T-cell (primary cell): ENCODE measurements at regions not wholly inside any gene's neighbourhood (a gene's known extent, or its start where the extent isn't known, plus 50 kb on each side); places are given as distances from the start of the nearest gene placed in this dataset.

ENCODE experiments used
- ATAC-seq, 4 experiments: fragments of 200-7000 bp in 3 of 4; fragments of 150-1000 bp in 1 of 4; cut with Tn5 transposase; replicated peaks in 1 of 4; 1 replicate in 3 of 4; 2 replicates in 1 of 4; pipeline ENCODE4 v1.10.0; 2021; ENCODE audit warnings: moderate library complexity in 3 of 4, mild to moderate bottlenecking in 2 of 4, moderate number of reproducible peaks in 1 of 4
- CTCF ChIA-PET, 2 donors: fragments of 300-600 bp; sonication (Branson Sonifier 250); formaldehyde crosslinking; loops; one replicate each; lab custom pipeline; 2022; ENCODE audit warnings: antibody characterized with exemption in 2 of 2; lab: Charles Lee
- POLR2A ChIA-PET, 2 donors: fragments of 300-600 bp; sonication (Branson Sonifier 250); formaldehyde crosslinking; loops; one replicate each; lab custom pipeline; 2022; ENCODE audit warnings: antibody characterized with exemption in 2 of 2; lab: Charles Lee
- DNase-seq, 35 experiments: peaks; one replicate each; pipeline versions ENCODE4 v3.0.0 to v3.0.0-alpha.2; 2013 to 2023
- H3K27ac ChIP-seq: one replicate; pipeline ENCODE4 v1.5.1; 2013; ENCODE audit warnings: low read length
- H3K27me3 ChIP-seq, 2 experiments: replicated peaks in 1 of 2; 1 replicate in 1 of 2; 2 replicates in 1 of 2; pipeline versions ENCODE4 v1.6.1 to v1.7.0; 2013; ENCODE audit warnings: low read length in 1 of 2, mixed read lengths in 1 of 2; ENCODE audit not compliant: control insufficient read depth in 2 of 2, insufficient read depth in 2 of 2; ENCODE audit errors: extremely low read depth in 1 of 2
- H3K36me3 ChIP-seq, 2 donors: 1 replicate in 1 of 2; 2 replicates in 1 of 2; pipeline versions ENCODE4 v1.6.1 to v1.7.0; 2013; ENCODE audit warnings: low read length in 1 of 2; ENCODE audit not compliant: control insufficient read depth in 2 of 2, insufficient read depth in 1 of 2; ENCODE audit errors: extremely low read depth in 1 of 2
- H3K4me1 ChIP-seq, 2 experiments: 1 replicate in 1 of 2; 2 replicates in 1 of 2; pipeline versions ENCODE4 v1.6.1 to v1.7.0; 2013; ENCODE audit warnings: low read length in 2 of 2, mixed read lengths in 1 of 2; ENCODE audit not compliant: insufficient read depth in 2 of 2, control insufficient read depth in 1 of 2; ENCODE audit errors: extremely low read depth in 1 of 2
- H3K4me3 ChIP-seq, 2 donors: 1 replicate in 1 of 2; 2 replicates in 1 of 2; pipeline versions ENCODE4 v1.5.1 to v1.7.0; 2013; ENCODE audit warnings: mild to moderate bottlenecking in 2 of 2, low read length in 1 of 2, moderate library complexity in 1 of 2; ENCODE audit not compliant: control insufficient read depth in 1 of 2; ENCODE audit errors: extremely low read depth in 1 of 2
- H3K9me3 ChIP-seq: 2 replicates; pipeline ENCODE4 v1.7.0; 2013
- H3K27ac Mint-ChIP-seq, 2 donors: one replicate each; pipeline ENCODE4 v1.8.0; 2020 to 2021; ENCODE audit warnings: mild to moderate bottlenecking in 2 of 2, mixed read lengths in 2 of 2
- H3K27me3 Mint-ChIP-seq, 2 donors: one replicate each; pipeline ENCODE4 v1.8.0; 2021 to 2022; ENCODE audit warnings: mixed read lengths in 2 of 2
- H3K36me3 Mint-ChIP-seq: one replicate; pipeline ENCODE4 v1.8.0; 2021; ENCODE audit warnings: mixed read lengths
- H3K4me1 Mint-ChIP-seq, 3 donors: one replicate each; pipeline ENCODE4 v1.8.0; 2020 to 2022; ENCODE audit warnings: mixed read lengths in 3 of 3, mild to moderate bottlenecking in 1 of 3
- H3K4me3 Mint-ChIP-seq, 3 donors: one replicate each; pipeline ENCODE4 v1.8.0; 2020 to 2022; ENCODE audit warnings: mild to moderate bottlenecking in 3 of 3, mixed read lengths in 3 of 3, moderate library complexity in 3 of 3
- H3K9me3 Mint-ChIP-seq, 3 donors: one replicate each; pipeline ENCODE4 v1.8.0; 2020 to 2022; ENCODE audit warnings: mixed read lengths in 3 of 3
- WGBS: methylation state at CpG from one replicate; pipeline ENCODE4 v1.1.5; 2013; ENCODE audit warnings: missing lambda C conversion rate; ENCODE audit not compliant: insufficient coverage; 5-methylcytosine and 5-hydroxymethylcytosine counted together

DNA sequence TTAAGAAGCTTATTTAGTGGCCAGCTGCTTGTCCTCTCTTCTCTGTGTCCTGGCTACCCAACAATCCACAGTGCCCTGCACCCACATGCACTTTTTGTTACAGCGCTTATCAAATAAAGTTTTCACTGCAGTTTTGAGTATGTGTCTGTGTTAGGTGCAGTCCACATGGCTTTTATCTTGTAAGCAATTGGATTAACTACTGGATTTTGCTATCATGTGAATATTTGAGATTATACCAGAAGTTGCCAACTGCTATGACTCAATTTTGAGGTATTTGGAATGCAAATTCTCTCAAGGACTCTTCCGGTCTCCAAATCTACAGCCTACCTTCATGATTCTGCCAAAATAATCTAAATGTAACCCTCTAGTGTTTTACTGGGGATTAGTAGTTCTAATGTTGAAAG lies 690.2 kb downstream of the NR2F1-AS1 start:
- H3K4me3 ChIP-seq = no peak overlapping the region
- ChIA-PET POLR2A (no interaction called here), CTCF (no interaction called here)
- Mint-ChIP-seq H3K9me3 (peaks cover 4 to 11% (median 7%) of the 10 kb centered on the region in 3 donors), H3K4me3 (no peak overlapping the region), H3K27ac (no peak overlapping the region), H3K36me3 (no peaks in the 10 kb centered on the region), H3K27me3 (no peaks in the 10 kb centered on the region), H3K4me1 (no peaks in the 10 kb centered on the region)
- no peaks in the 10 kb centered on the region for H3K36me3 ChIP-seq
- no peak for DNase-seq
- WGBS = no CpG with 5 or more reads among the region's 2 CpGs
- H3K4me1 ChIP-seq = no peaks in the 10 kb centered on the region
- no peaks in the 10 kb centered on the region for H3K9me3 ChIP-seq
- H3K27me3 ChIP-seq = no peaks in the 10 kb centered on the region
- H3K27ac ChIP-seq = no peak overlapping the region
- no peak for ATAC-seq

- DNase-seq (no peak), ATAC-seq (no peak)
- POLR2A ChIA-PET = no interaction called here
- H3K27ac Mint-ChIP-seq = no peak overlapping the region
- CTCF ChIA-PET = no interaction called here
- H3K27me3 ChIP-seq = no peaks in the 10 kb centered on the region
- H3K36me3 ChIP-seq = no peaks in the 10 kb centered on the region
- H3K27ac ChIP-seq = no peak overlapping the region
- H3K27me3 Mint-ChIP-seq = no peaks in the 10 kb centered on the region
- no peaks in the 10 kb centered on the region for H3K4me1 Mint-ChIP-seq
- peaks cover 4 to 11% (median 7%) of the 10 kb centered on the region in 3 donors for H3K9me3 Mint-ChIP-seq
- H3K36me3 Mint-ChIP-seq = no peaks in the 10 kb centered on the region
- no peaks in the 10 kb centered on the region for H3K4me1 ChIP-seq
- WGBS = no CpG with 5 or more reads among the region's 1 CpG
- no peaks in the 10 kb centered on the region for H3K9me3 ChIP-seq
- H3K4me3 ChIP-seq = no peak overlapping the region
- no peak overlapping the region for H3K4me3 Mint-ChIP-seq
These were observed 691.9 kb downstream of the NR2F1-AS1 start for GRCh38 chr5:92889140-92889539.

DNA sequence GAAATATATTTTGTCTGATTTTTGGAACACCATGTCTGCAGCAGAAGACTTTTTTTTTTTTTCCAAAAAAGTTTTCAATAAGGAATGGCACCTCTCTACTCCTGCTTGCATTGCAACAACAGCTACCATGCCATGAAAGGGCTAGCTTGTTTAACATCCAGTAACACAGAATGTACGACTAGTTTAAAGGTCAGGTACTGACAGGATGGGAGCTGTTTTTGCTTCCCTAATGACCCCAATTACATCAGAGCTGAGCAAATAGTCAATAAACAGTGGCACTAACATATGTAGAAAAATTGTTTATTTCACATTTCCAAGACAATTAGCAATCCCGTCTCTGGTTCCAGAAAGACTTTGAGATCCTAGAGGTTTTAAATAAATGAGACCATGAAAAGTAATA lies 693.8 kb downstream of the NR2F1-AS1 start:
- WGBS = no CpG with 5 or more reads among the region's 2 CpGs
- no peak overlapping the region for H3K4me3 Mint-ChIP-seq
- CTCF ChIA-PET = no interaction called here
- H3K9me3 ChIP-seq = no peaks in the 10 kb centered on the region
- no peaks in the 10 kb centered on the region for H3K27me3 ChIP-seq
- no peak overlapping the region for H3K4me3 ChIP-seq
- H3K27ac ChIP-seq = no peak overlapping the region
- ATAC-seq = no peak
- no peaks in the 10 kb centered on the region for H3K27me3 Mint-ChIP-seq
- POLR2A ChIA-PET = no interaction called here
- no peak overlapping the region for H3K27ac Mint-ChIP-seq
- peaks cover 4 to 11% (median 7%) of the 10 kb centered on the region in 3 donors for H3K9me3 Mint-ChIP-seq
- DNase-seq = no peak
- H3K4me1 Mint-ChIP-seq = no peaks in the 10 kb centered on the region
- no peaks in the 10 kb centered on the region for H3K4me1 ChIP-seq
- no peaks in the 10 kb centered on the region for H3K36me3 ChIP-seq
- no peaks in the 10 kb centered on the region for H3K36me3 Mint-ChIP-seq

- Mint-ChIP-seq H3K9me3 (peaks cover 4 to 11% (median 7%) of the 10 kb centered on the region in 3 donors), H3K36me3 (no peaks in the 10 kb centered on the region), H3K4me1 (no peaks in the 10 kb centered on the region), H3K27me3 (no peaks in the 10 kb centered on the region), H3K27ac (no peak overlapping the region), H3K4me3 (no peak overlapping the region)
- ATAC-seq = no peak
- H3K36me3 ChIP-seq = no peaks in the 10 kb centered on the region
- WGBS = no CpG with 5 or more reads among the region's 3 CpGs
- POLR2A ChIA-PET = no interaction called here
- no peak overlapping the region for H3K4me3 ChIP-seq
- no peak for DNase-seq
- H3K4me1 ChIP-seq = no peaks in the 10 kb centered on the region
- no peak overlapping the region for H3K27ac ChIP-seq
- CTCF ChIA-PET = no interaction called here
- H3K9me3 ChIP-seq = no peaks in the 10 kb centered on the region
- H3K27me3 ChIP-seq = no peaks in the 10 kb centered on the region
These were observed 694.3 kb downstream of the NR2F1-AS1 start for GRCh38 chr5:92886751-92887150.

DNA sequence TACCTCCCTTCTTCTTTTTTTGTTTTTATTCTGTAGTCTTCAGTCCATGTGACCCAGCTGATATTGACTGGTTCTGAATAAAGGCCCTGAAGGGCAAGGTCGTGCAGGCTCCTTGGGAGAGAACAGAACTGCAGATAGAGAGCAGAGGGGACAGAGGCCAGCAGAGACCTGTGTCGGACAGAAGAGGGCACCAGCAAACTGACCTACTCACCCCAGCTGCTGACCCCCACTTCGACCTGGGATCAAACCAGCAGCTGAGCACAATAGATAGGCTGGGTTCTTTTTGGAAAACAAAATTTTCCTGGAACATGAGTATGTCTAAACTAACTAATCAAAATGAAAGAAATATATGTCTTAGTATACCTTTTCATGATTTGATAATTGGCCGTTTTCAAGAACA lies 695.1 kb downstream of the NR2F1-AS1 start:
- Mint-ChIP-seq H3K27ac (no peak overlapping the region), H3K27me3 (no peaks in the 10 kb centered on the region), H3K4me1 (no peaks in the 10 kb centered on the region), H3K4me3 (no peak overlapping the region), H3K36me3 (no peaks in the 10 kb centered on the region), H3K9me3 (peaks cover 0 to 5% (median 1%) of the 10 kb centered on the region in 3 donors)
- no peaks in the 10 kb centered on the region for H3K36me3 ChIP-seq
- ChIA-PET POLR2A (no interaction called here), CTCF (no interaction called here)
- no peaks in the 10 kb centered on the region for H3K27me3 ChIP-seq
- H3K9me3 ChIP-seq = no peaks in the 10 kb centered on the region
- DNase-seq (no peak), ATAC-seq (no peak)
- H3K4me3 ChIP-seq = no peak overlapping the region
- no peak overlapping the region for H3K27ac ChIP-seq
- 40% methylated on average over 1 of the region's 4 CpGs for WGBS
- no peaks in the 10 kb centered on the region for H3K4me1 ChIP-seq

DNA sequence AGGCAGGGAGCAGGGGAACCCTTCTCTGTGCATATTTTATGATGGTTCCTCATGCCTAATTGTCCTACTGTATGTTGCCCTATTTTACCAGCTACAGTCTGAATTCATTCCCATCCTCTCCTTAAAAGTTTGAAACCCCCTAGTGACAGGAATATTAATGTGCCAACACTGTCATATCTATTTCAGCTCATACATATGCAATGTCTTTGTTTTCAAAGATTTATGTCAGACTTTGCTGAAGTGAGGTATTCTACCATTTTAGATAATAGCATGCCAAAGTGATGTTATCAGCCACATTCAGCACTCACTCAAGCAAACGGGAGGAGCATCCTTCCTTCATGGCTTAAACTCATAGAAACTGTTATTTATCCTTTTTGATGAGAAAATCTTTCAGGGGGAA lies 696.5 kb downstream of the NR2F1-AS1 start:
- WGBS = no CpG with 5 or more reads among the region's 1 CpG
- POLR2A ChIA-PET = no interaction called here
- Histone ChIP-seq H3K4me1 (no peaks in the 10 kb centered on the region), H3K27ac (no peak overlapping the region), H3K27me3 (no peaks in the 10 kb centered on the region), H3K36me3 (no peaks in the 10 kb centered on the region), H3K9me3 (no peaks in the 10 kb centered on the region), H3K4me3 (no peak overlapping the region)
- Mint-ChIP-seq H3K27ac (no peak overlapping the region), H3K4me1 (no peaks in the 10 kb centered on the region), H3K4me3 (no peak overlapping the region), H3K36me3 (no peaks in the 10 kb centered on the region), H3K27me3 (no peaks in the 10 kb centered on the region), H3K9me3 (peaks cover 0 to 4% (median 0%) of the 10 kb centered on the region in 3 donors)
- CTCF ChIA-PET = no interaction called here
- ATAC-seq (no peak), DNase-seq (no peak)

GRCh38 chr5:92879806-92880543 lies 701.0 kb downstream of the NR2F1-AS1 start:
- no peak overlapping the region for H3K4me3 ChIP-seq

More at GRCh38 chr5:92879806-92880543, 701.0 kb downstream of the NR2F1-AS1 start:
- no peaks in the 10 kb centered on the region for H3K9me3 ChIP-seq
- H3K27me3 Mint-ChIP-seq = no peaks in the 10 kb centered on the region
- ATAC-seq (no peak), DNase-seq (no peak)
- CTCF ChIA-PET = no interaction called here
- peaks cover 13 to 21% (median 15%) of the 10 kb centered on the region in 3 donors for H3K9me3 Mint-ChIP-seq
- no peaks in the 10 kb centered on the region for H3K27me3 ChIP-seq
- no peak overlapping the region for H3K4me3 Mint-ChIP-seq
- H3K27ac Mint-ChIP-seq = no peak overlapping the region
- H3K4me1 Mint-ChIP-seq = no peaks in the 10 kb centered on the region
- H3K4me1 ChIP-seq = no peaks in the 10 kb centered on the region
- POLR2A ChIA-PET = no interaction called here
- H3K36me3 Mint-ChIP-seq = no peaks in the 10 kb centered on the region
- no peak overlapping the region for H3K27ac ChIP-seq
- no CpG with 5 or more reads among the region's 2 CpGs for WGBS
- H3K36me3 ChIP-seq = no peaks in the 10 kb centered on the region
